ENCODE measurements at regions not wholly inside any gene's neighbourhood (a gene's known extent, or its start where the extent isn't known, plus 50 kb on each side); places are given as distances from the start of the nearest gene placed in this dataset.

- no peak for TF ChIP-seq POLR2AphosphoS5 (IDR thresholded peaks at IDR 0.05; ENCODE audit: low read depth, low read length)
- no peak for TF ChIP-seq POLR2A (IDR thresholded peaks at IDR 0.05; ENCODE audit: low read depth, low read length)
- no peak for TF ChIP-seq TAF1 (IDR thresholded peaks at IDR 0.05; ENCODE audit: low read depth, low read length)
- no peak for TF ChIP-seq POU2F2 (IDR thresholded peaks at IDR 0.05; ENCODE audit: low read depth, low read length)
- TF ChIP-seq SPI1 (IDR thresholded peaks at IDR 0.05; ENCODE audit: low read depth, low read length): no peak
Measured at GRCh38 chr2:501130-501529, 176.1 kb downstream of the TMEM18 start.

Measured in GM12891 (cell line).